NCI-H2196 (cell line): ENCODE measurements at regions not wholly inside any gene's neighbourhood (a gene's known extent, or its start where the extent isn't known, plus 50 kb on each side); places are given as distances from the start of the nearest gene placed in this dataset.
A peak's percentile ranks its signal among the peaks of the same experiment; 100 is the strongest.
"Not testable (repeated sequence)": the region's sequence is repeated elsewhere in the genome, so short reads cannot be mapped to it uniquely, and the experiment has no call there.

Source experiments
- DNase-seq: peaks from one replicate; lab custom pipeline; 2025; ENCODE audit not compliant: unreplicated experiment; lab: John Stamatoyannopoulos, UW

GRCh38 chr14:63147018-63147417 lies 57.2 kb upstream of the RHOJ start:
- DNase-seq, result no peak

- peak; percentile 33 for DNase-seq
These were observed 69.4 kb upstream of the RHOJ start for GRCh38 chr14:63134801-63135200.

- no peak for DNase-seq
These were observed 73.7 kb upstream of the RHOJ start for GRCh38 chr14:63130531-63130930.

- DNase-seq, result not testable (repeated sequence)
These were observed 61.2 kb upstream of the KCNH5 start for GRCh38 chr14:63106487-63106886.

- DNase-seq, result no peak
These were observed 55.3 kb upstream of the KCNH5 start for GRCh38 chr14:63100552-63100951.

GRCh38 chr14:63096186-63096585 lies 50.9 kb upstream of the KCNH5 start:
- no peak for DNase-seq
